ENCODE measurements at regions not wholly inside any gene's neighbourhood (a gene's known extent, or its start where the extent isn't known, plus 50 kb on each side); places are given as distances from the start of the nearest gene placed in this dataset.

GRCh38 chr1:88052167-88052566 lies 631.9 kb upstream of the PKN2 start:
- intact Hi-C loops (cut with DNase I; ENCODE audit: low total_unique reads): no loop called here
- H3K4me3 ChIP-seq: no peak overlapping the region
- 81 to 94% (median 85%) methylated on average over 1 of the region's 1 CpG for WGBS, 5 donors

GRCh38 chr1:88053065-88053464 lies 631.0 kb upstream of the PKN2 start:
- Histone ChIP-seq H3K9me3 (no peaks in the 10 kb centered on the region), H3K27me3 (replicated peaks in 1 of 7) (no peaks in the 10 kb centered on the region), H3K36me3 (no peaks in the 10 kb centered on the region), H3K27ac (no peak overlapping the region), H3K4me3 (no peak overlapping the region), H3K4me1 (no peaks in the 10 kb centered on the region)
- no peak for DNase-seq
- intact Hi-C loops (cut with DNase I; ENCODE audit: low total_unique reads): no loop called here
- WGBS, 5 donors: 79 to 87% (median 85%) methylated on average over 2 of the region's 2 CpGs
- TF ChIP-seq CTCF (IDR thresholded peaks at IDR 0.05 in 8 of 11, conservative IDR thresholded peaks at IDR 0.05 in 3 of 11): no peak

More at GRCh38 chr1:88052167-88052566, 631.9 kb upstream of the PKN2 start:
- Histone ChIP-seq H3K27ac (no peak overlapping the region), H3K27me3 (replicated peaks in 1 of 7) (no peaks in the 10 kb centered on the region), H3K4me1 (no peaks in the 10 kb centered on the region), H3K36me3 (no peaks in the 10 kb centered on the region), H3K9me3 (no peaks in the 10 kb centered on the region)
- no peak for DNase-seq
- TF ChIP-seq POLR2A (IDR thresholded peaks at IDR 0.05) (no peak), CTCF (IDR thresholded peaks at IDR 0.05 in 8 of 11, conservative IDR thresholded peaks at IDR 0.05 in 3 of 11) (no peak), POLR2AphosphoS5 (IDR thresholded peaks at IDR 0.05) (no peak)

- Histone ChIP-seq H3K4me1 (peaks cover 0 to 4% (median 0%) of the 10 kb centered on the region in 6 donors), H3K27me3 (replicated peaks in 1 of 7) (no peaks in the 10 kb centered on the region), H3K9me3 (no peaks in the 10 kb centered on the region), H3K36me3 (no peaks in the 10 kb centered on the region), H3K4me3 (no peak overlapping the region), H3K27ac (no peak overlapping the region)
- TF ChIP-seq POLR2AphosphoS5 (IDR thresholded peaks at IDR 0.05): no peak
- TF ChIP-seq POLR2A (IDR thresholded peaks at IDR 0.05): no peak
- TF ChIP-seq CTCF (IDR thresholded peaks at IDR 0.05 in 8 of 11, conservative IDR thresholded peaks at IDR 0.05 in 3 of 11): no peak
- intact Hi-C loops (cut with DNase I; ENCODE audit: low total_unique reads): no loop called here
- DNase-seq: no peak
- 75 to 82% (median 79%) methylated on average over 3 of the region's 3 CpGs for WGBS, 5 donors
These were observed 627.2 kb upstream of the PKN2 start for GRCh38 chr1:88056881-88057280.

GRCh38 chr1:88058205-88058604 lies 625.9 kb upstream of the PKN2 start:
- Histone ChIP-seq H3K9me3 (no peaks in the 10 kb centered on the region), H3K36me3 (no peaks in the 10 kb centered on the region), H3K27ac (no peak overlapping the region), H3K27me3 (replicated peaks in 1 of 7) (no peaks in the 10 kb centered on the region), H3K4me3 (no peak overlapping the region), H3K4me1 (peaks cover 0 to 4% (median 0%) of the 10 kb centered on the region in 6 donors)
- 9 to 44% (median 37%) methylated on average over 2 of the region's 2 CpGs for WGBS, 5 donors
- intact Hi-C loops (cut with DNase I; ENCODE audit: low total_unique reads): no loop called here
- DNase-seq: no peak
- TF ChIP-seq POLR2A (IDR thresholded peaks at IDR 0.05): no peak
- TF ChIP-seq CTCF (IDR thresholded peaks at IDR 0.05 in 8 of 11, conservative IDR thresholded peaks at IDR 0.05 in 3 of 11): no peak
- no peak for TF ChIP-seq POLR2AphosphoS5 (IDR thresholded peaks at IDR 0.05)
